Lower leg skin (tissue), 3 donors: ENCODE measurements at regions not wholly inside any gene's neighbourhood (a gene's known extent, or its start where the extent isn't known, plus 50 kb on each side); places are given as distances from the start of the nearest gene placed in this dataset.

ENCODE experiments used
- POLR2A ChIP-seq, 2 donors: fragments of 450-650 bp; IDR thresholded peaks; one replicate each; pipeline ENCODE4 v1.6.1; 2016 to 2017; ENCODE audit warnings: antibody characterized with exemption in 2 of 2, mild to moderate bottlenecking in 1 of 2, moderate library complexity in 1 of 2
- TF ChIP-seq, protein P1 (sequence below), 3 donors: fragments of 450-650 bp; IDR thresholded peaks; one replicate each; pipeline ENCODE4 v1.5.1; 2016; ENCODE audit warnings: antibody characterized with exemption in 3 of 3, mild to moderate bottlenecking in 3 of 3, moderate library complexity in 2 of 3

DNA sequence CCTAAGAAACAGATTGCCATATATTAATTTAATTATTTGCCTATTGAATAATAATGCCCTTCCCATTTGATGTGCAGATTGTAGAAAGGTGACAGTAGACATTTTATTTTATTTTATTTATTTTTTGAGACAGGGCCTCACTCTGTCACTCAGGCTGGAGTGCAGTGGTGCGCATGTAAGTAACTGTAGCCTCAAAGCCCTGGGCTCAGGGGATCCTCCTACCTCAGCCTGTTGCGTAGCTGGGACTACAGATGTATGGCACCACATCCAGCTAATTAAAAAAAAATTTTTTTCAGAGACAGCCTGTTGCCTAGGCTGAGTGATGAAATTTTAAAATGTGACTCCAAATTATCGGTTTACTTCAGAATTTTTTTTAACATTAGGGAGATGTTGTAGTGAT lies 1110.0 kb upstream of the EEF2KMT start:
- TF ChIP-seq, protein P1, sequence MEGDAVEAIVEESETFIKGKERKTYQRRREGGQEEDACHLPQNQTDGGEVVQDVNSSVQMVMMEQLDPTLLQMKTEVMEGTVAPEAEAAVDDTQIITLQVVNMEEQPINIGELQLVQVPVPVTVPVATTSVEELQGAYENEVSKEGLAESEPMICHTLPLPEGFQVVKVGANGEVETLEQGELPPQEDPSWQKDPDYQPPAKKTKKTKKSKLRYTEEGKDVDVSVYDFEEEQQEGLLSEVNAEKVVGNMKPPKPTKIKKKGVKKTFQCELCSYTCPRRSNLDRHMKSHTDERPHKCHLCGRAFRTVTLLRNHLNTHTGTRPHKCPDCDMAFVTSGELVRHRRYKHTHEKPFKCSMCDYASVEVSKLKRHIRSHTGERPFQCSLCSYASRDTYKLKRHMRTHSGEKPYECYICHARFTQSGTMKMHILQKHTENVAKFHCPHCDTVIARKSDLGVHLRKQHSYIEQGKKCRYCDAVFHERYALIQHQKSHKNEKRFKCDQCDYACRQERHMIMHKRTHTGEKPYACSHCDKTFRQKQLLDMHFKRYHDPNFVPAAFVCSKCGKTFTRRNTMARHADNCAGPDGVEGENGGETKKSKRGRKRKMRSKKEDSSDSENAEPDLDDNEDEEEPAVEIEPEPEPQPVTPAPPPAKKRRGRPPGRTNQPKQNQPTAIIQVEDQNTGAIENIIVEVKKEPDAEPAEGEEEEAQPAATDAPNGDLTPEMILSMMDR (IDR thresholded peaks at IDR 0.05), result no peak
- no peak for TF ChIP-seq POLR2A (IDR thresholded peaks at IDR 0.05)
